ENCODE measurements at regions not wholly inside any gene's neighbourhood (a gene's known extent, or its start where the extent isn't known, plus 50 kb on each side); places are given as distances from the start of the nearest gene placed in this dataset.

DNA sequence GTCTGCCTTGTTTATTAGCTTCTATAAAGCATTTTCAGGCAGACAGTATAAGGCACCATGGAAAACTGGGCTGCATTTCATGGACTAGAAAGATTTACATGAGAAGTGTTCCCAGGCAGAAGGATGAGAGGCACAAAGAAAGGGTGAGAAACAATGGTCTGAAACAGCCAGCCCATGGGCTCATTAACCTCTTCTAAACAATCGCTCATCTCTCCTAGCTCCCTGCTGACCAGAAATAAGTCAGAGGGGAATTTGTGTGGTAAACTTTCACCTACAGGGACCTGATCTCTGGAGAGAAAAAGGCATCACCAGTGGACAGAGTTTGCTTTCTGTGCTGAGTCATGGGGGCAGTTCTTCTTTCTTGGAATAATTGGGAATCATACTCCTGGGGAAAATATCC, 51.8 kb upstream of the KIRREL3 start:
- H3K4me2 ChIP-seq (ENCODE audit: low read length) = no peak overlapping the region
- DNase-seq (ENCODE audit: low read depth) = no peak
- H3K27me3 Mint-ChIP-seq (ENCODE audit: low read depth, unreplicated experiment) = peaks cover 15% of the 10 kb centered on the region

More for the DNA sequence above, 51.8 kb upstream of the KIRREL3 start:
- Histone ChIP-seq H3K27me3 (ENCODE audit: insufficient read depth, low read length) (no peaks in the 10 kb centered on the region), H3K79me2 (ENCODE audit: insufficient read depth, low read length) (no peaks in the 10 kb centered on the region), H3K9ac (ENCODE audit: low read length) (no peak overlapping the region), H3K4me1 (ENCODE audit: insufficient read depth, low read length) (no peaks in the 10 kb centered on the region), H2AFZ (ENCODE audit: low read depth, low read length) (no peak overlapping the region), H3K27ac (ENCODE audit: low read depth, low read length) (no peak overlapping the region), H3K4me3 (ENCODE audit: insufficient read depth, low read depth, low read length) (no peak overlapping the region), H4K20me1 (ENCODE audit: insufficient read depth, low read length) (no peaks in the 10 kb centered on the region), H3K9me3 (ENCODE audit: insufficient read depth, low read depth, low read length) (no peaks in the 10 kb centered on the region), H3K36me3 (ENCODE audit: insufficient read depth, low read length) (no peaks in the 10 kb centered on the region)
- H3K4me1 Mint-ChIP-seq (ENCODE audit: low read depth, unreplicated experiment) = peaks cover 8% of the 10 kb centered on the region
- no peak for FAIRE-seq
- H3K36me3 Mint-ChIP-seq (ENCODE audit: low read depth, unreplicated experiment) = no peaks in the 10 kb centered on the region
- H3K27ac Mint-ChIP-seq (ENCODE audit: unreplicated experiment) = no peak overlapping the region
- no peak for TF ChIP-seq EZH2 (IDR thresholded peaks at IDR 0.05; ENCODE audit: insufficient read depth, low read length)
- TF ChIP-seq, protein P1, sequence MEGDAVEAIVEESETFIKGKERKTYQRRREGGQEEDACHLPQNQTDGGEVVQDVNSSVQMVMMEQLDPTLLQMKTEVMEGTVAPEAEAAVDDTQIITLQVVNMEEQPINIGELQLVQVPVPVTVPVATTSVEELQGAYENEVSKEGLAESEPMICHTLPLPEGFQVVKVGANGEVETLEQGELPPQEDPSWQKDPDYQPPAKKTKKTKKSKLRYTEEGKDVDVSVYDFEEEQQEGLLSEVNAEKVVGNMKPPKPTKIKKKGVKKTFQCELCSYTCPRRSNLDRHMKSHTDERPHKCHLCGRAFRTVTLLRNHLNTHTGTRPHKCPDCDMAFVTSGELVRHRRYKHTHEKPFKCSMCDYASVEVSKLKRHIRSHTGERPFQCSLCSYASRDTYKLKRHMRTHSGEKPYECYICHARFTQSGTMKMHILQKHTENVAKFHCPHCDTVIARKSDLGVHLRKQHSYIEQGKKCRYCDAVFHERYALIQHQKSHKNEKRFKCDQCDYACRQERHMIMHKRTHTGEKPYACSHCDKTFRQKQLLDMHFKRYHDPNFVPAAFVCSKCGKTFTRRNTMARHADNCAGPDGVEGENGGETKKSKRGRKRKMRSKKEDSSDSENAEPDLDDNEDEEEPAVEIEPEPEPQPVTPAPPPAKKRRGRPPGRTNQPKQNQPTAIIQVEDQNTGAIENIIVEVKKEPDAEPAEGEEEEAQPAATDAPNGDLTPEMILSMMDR (IDR thresholded peaks at IDR 0.05; ENCODE audit: insufficient read depth, low read depth, low read length) = no peak
- H3K9me3 Mint-ChIP-seq (ENCODE audit: unreplicated experiment) = no peaks in the 10 kb centered on the region
- no peak overlapping the region for H3K4me3 Mint-ChIP-seq (ENCODE audit: unreplicated experiment)

Data from astrocyte (in vitro differentiated cells and primary cell).